ENCODE measurements at regions not wholly inside any gene's neighbourhood (a gene's known extent, or its start where the extent isn't known, plus 50 kb on each side); places are given as distances from the start of the nearest gene placed in this dataset.

DNA sequence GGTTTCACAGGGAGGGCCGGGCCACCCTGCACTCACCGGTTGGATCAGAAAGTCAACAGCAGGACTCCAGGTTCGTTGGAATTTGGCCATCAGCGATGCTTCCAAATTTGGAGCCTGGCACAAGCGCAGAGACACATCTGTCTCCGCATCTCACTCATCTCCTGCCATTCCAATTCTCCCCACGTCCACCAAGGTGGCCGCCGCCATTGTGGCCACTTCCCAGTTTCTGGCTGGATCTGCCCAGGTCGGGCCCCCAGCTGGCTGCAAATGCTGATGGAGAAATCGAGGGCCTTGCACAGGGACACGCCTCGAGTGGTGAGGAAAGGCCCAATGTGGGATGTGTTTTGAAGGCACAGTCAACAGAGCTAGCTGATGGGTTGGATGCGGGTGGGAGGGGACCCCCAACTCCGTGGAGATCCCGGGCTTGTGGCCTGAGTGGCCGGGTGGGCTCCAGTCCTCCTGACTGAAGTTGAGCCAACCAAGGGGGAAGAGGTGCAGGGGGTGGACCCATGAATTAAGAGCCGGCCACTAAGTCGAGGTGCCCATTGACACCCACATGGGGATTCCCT, 102.7 kb downstream of the CRYAA start:
- no peak for DNase-seq

- DNase-seq = no peak
Observed at GRCh38 chr21:43270800-43271301, 102.0 kb downstream of the CRYAA start.

- no peak for DNase-seq
Observed at GRCh38 chr21:43269957-43270705, 101.3 kb downstream of the CRYAA start.

DNA sequence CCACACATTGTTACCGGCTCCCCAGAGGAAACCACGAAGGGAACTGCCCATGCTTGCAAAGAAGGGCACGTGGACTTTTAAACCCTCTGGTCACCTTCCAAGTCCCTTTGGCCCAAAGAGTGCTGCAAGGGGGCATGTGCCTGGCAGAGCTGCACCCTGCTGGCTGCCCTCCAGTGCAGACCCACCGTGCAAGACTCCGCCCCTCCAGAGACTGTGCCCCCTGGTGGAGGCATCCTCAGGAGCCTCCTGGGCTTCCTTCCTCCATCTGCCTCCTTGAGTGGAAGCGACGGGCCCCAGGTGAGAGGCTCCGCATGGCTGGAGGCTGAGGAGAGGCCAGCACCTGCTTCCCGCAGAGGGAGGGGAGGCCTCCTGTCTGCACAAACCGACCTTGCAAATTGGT, 100.6 kb downstream of the CRYAA start:
- DNase-seq = no peak

DNA sequence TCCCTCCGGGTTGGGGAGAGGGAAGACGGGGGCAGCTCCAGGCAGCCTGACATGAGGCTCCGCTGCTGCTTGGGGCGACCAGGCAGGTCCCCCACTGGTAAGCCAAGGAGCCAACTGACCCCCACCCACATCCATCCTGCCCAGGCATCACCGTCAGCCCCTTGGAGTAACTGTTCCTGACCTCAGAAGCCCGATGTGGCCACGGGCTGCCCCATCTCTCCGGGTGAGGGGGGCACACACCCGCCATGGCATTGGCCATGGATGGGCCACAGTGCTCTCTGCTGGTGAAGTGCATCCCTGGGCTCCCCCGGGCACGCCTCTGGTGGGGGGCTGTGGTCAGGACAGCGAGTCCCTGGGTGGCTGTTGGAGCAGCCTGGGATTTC, 100.0 kb downstream of the CRYAA start:
- DNase-seq = no peak

- no peak for DNase-seq
Observed at GRCh38 chr21:43268086-43268803, 99.4 kb downstream of the CRYAA start.

DNA sequence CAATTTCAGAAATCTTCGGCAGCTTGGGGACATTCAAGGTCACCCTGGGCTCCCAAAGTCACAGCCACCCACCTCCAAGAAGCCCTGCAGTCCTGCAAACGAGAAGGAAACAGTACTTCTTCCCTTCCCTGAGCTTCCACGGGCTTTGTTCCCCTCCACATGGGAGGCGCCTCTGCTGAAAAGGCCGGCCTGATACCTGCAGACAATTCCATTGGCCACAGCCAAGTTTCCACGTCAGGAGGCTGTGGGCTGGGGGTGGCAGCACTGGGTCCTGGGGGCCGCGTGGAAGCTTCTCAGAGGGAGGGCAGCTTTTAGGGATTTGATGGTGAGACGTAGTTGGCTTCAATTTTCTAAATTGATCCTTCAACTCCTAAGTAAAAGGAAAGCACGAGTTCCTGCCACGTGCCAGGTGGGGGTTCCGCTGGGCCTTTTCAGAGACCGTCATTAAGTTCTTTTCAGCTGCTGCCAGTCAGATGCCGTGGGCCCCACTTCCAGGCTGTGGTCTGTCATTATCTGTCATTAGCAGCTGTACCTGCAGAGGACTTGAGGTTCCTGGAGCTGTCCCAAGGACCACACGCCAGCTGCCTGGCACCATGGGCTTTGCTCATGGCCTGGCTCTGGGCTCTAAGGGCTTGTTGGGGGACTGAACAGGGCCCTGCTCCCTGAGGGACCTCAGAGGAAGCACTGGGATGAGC, 98.7 kb downstream of the CRYAA start:
- DNase-seq = no peak

- no peak for DNase-seq
Observed at GRCh38 chr21:43266534-43266933, 97.7 kb downstream of the CRYAA start.

- DNase-seq = no peak
Observed at GRCh38 chr21:43262427-43262826, 93.6 kb downstream of the CRYAA start.

Measured in NCI-H446 (cell line).